Vagina (tissue), 2 donors: ENCODE measurements at regions not wholly inside any gene's neighbourhood (a gene's known extent, or its start where the extent isn't known, plus 50 kb on each side); places are given as distances from the start of the nearest gene placed in this dataset.

Source experiments
- POLR2A ChIP-seq, 2 donors: fragments of 450-650 bp; IDR thresholded peaks; one replicate each; pipeline ENCODE4 v1.6.1; 2017; ENCODE audit warnings: antibody characterized with exemption in 2 of 2, mild to moderate bottlenecking in 2 of 2, moderate library complexity in 2 of 2
- POLR2AphosphoS5 ChIP-seq, 2 donors: sonication (generic); formaldehyde crosslinking; IDR thresholded peaks; one replicate each; pipeline ENCODE4 v1.9.0; 2017; ENCODE audit warnings: antibody characterized with exemption in 2 of 2, mild to moderate bottlenecking in 2 of 2, low read depth in 1 of 2; ENCODE audit not compliant: insufficient read depth in 1 of 2
- TF ChIP-seq, protein P1 (sequence below), 3 experiments: fragments of 450-650 bp in 2 of 3; fragments of 200-600 bp in 1 of 3; sonication (generic) in 1 of 3; IDR thresholded peaks; one replicate each; pipeline ENCODE4 v1.5.1; 2017 to 2019; ENCODE audit warnings: antibody characterized with exemption in 3 of 3, mild to moderate bottlenecking in 2 of 3, moderate library complexity in 2 of 3

DNA sequence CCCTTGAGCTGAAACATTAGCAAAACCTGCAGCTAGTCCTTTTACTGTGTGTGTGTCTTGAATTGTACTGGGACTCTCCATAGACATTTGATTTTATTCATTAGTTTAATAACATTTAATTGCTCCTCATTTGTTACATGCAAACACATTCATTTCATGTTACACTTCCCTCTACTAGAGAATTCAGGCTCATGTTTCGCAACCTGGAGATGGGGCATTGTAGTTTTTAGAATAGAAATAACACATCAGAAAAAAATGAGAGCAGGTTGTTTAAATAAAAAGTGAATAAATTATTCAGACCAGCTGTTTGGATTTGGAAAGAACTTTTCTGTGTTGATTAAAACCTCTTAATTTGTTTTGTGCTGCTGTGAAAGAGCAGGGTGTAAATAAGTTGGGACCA lies 243.9 kb downstream of the ETV1 start:
- TF ChIP-seq POLR2AphosphoS5 (IDR thresholded peaks at IDR 0.05; ENCODE audit: insufficient read depth in 1 of 2, low read depth in 1 of 2) (no peak), POLR2A (IDR thresholded peaks at IDR 0.05) (no peak)
- TF ChIP-seq, protein P1, sequence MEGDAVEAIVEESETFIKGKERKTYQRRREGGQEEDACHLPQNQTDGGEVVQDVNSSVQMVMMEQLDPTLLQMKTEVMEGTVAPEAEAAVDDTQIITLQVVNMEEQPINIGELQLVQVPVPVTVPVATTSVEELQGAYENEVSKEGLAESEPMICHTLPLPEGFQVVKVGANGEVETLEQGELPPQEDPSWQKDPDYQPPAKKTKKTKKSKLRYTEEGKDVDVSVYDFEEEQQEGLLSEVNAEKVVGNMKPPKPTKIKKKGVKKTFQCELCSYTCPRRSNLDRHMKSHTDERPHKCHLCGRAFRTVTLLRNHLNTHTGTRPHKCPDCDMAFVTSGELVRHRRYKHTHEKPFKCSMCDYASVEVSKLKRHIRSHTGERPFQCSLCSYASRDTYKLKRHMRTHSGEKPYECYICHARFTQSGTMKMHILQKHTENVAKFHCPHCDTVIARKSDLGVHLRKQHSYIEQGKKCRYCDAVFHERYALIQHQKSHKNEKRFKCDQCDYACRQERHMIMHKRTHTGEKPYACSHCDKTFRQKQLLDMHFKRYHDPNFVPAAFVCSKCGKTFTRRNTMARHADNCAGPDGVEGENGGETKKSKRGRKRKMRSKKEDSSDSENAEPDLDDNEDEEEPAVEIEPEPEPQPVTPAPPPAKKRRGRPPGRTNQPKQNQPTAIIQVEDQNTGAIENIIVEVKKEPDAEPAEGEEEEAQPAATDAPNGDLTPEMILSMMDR (IDR thresholded peaks at IDR 0.05): no peak
